NCI-H1105 (cell line): ENCODE measurements at regions not wholly inside any gene's neighbourhood (a gene's known extent, or its start where the extent isn't known, plus 50 kb on each side); places are given as distances from the start of the nearest gene placed in this dataset.

ENCODE experiments used
- DNase-seq: peaks from one replicate; lab custom pipeline; 2025; lab: John Stamatoyannopoulos, UW

DNA sequence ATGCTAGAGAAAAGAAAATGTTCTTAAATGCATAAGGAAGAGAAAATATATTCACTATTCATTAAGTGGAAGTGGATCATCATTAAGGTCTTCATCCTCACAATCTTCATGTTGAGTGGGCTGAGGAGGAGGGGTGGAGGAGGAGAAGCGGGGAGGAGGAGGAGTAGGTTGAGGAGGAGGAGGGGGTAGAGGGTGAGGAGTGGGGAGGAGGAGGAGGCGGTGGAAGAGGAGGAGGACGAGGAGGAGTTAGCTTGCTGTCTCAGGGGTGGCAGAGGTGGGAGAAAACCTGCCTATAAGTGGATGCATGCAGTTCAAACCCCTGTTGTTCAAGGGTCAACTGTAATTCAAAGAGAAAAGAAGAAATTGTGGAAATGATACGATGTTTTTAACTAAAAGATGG lies 71.6 kb downstream of the MYEOV start:
- DNase-seq: no peak

- DNase-seq: no peak
These were observed 72.6 kb downstream of the MYEOV start for GRCh38 chr11:69366591-69366990.

DNA sequence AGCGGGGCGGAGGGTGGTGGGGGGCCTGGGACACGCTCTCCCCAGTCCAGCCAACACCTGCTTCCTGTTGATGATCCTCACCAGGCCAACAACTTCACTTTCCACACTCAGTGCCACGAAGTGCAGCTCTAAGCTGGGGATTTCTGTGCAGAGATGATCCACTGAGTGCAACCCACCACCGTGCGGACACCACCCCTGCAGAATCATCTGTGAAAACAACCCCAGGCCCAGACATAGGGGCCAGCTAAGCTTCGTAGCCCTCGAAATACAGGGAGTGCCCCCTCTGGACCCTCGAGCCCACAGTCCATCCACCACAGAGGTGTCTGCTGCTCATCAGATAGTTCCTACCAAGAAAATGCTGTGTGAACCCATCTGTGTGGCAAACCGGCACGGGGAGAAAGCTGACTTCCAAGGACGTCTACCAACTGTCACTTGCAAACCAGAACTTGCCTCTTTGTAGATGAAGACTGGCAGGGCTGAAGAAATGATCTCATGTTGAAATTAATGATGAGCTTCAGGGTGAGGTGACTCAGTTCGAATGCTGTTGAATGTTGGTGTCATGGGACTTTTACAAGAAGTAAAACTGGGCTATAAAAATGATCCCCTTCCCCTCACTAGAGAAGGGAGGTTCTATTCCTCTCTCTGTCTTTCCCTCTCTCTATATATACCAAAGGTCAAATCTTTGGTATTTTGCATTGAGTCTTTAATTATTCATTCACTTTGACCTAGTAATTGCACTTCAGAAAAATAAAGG lies 73.4 kb downstream of the MYEOV start:
- DNase-seq: no peak

GRCh38 chr11:69368119-69368880 lies 74.3 kb downstream of the MYEOV start:
- no peak for DNase-seq

DNA sequence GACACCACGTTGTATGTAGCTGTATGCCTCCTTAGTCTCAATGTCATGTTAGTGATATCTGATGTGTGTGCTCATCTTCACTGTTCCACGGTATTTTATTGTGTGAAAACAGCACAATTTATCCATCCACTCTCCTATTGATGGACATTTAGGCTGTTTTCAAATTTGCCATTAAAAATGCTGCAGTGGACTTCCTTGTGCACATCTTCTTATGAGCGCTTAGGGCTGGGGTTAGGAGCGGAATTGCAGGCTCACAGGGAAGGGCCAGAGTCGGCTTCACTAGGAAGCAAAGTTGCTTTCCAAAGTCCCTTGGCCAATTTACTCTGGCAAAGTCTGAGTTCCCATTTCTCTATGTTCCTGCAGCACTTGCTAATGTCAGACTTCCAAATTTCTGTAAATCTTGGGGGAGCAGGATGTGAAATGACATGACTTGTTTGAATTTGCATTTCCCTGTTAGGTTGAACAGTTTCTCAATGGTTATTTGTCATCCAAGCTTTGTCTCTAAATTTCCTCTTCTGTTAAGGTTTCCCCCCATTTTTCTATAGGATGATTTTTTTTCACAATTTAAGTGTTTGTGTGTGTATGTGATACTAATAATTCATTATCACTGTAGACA lies 75.4 kb downstream of the MYEOV start:
- no peak for DNase-seq

- no peak for DNase-seq
These were observed 76.0 kb downstream of the MYEOV start for GRCh38 chr11:69369945-69370344.

DNA sequence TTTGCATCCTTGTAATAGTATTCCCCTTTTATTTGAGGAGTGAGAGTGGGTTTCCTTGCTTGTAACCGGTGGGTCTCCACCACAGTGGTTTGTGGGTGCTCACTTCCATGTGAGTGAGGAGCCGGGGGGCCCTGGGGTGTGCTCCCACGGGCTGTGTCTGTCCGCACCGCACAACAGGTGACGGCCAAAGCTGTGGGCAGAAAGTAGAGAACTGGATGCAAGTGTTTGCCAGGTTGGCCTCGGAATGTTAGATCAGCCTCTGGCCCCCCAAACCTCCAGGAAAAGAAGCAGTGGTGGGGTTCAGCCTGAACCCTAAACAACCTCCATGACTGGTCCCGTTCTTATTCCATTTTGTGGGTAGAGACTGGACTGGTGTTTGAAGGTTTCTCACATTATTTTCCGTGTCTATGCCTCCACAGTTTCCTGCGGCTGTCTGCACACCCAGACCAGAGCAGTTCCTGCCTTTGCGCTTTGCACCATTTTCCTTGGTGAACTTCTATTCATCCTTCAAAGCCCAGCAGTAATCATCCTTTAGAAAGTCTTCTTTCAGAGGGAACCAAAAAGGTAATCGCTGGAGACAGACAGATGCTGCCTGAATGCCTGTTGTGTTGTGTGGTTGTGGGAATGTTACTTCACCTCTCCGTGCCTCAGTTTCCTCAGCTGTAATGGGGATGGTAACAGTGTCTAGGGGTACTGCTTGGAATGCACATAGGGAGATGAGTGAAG lies 77.2 kb downstream of the MYEOV start:
- no peak for DNase-seq

GRCh38 chr11:69371731-69372588 lies 78.0 kb downstream of the MYEOV start:
- DNase-seq: no peak

DNA sequence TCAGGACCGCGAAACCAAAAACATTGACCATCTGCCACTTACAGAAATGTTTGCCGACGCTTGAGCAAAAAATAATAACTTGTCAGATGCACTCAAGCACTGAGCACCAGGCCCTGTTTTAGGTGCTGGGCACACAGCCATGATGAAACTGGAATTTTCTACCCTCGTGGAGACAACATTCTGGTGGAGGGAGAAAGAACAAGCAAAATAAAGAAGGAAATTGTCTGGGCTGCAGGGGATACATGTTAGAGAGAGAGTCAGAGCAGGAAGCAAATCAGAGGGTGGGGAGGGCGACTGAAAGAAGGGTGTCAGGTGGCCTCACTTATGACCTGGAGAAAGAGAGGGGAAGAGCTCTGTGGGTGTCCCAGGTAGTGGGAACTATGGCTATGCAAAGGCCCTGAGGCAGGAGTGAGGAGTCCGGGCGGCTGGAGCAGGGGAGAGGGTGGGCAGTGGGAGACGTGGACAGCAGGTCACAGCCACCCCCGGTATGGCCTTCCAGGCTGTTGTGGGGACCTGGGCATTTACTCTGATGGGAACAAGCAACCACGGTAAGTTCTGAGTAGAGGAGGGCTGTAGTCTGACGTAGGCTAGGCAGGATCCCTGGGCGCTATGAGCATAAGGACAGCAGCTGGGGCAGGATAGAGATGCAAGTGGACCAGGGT lies 78.8 kb downstream of the MYEOV start:
- DNase-seq: no peak

- DNase-seq: no peak
These were observed 79.3 kb downstream of the MYEOV start for GRCh38 chr11:69373251-69373635.

- no peak for DNase-seq
These were observed 80.4 kb downstream of the MYEOV start for GRCh38 chr11:69374110-69374945.

DNA sequence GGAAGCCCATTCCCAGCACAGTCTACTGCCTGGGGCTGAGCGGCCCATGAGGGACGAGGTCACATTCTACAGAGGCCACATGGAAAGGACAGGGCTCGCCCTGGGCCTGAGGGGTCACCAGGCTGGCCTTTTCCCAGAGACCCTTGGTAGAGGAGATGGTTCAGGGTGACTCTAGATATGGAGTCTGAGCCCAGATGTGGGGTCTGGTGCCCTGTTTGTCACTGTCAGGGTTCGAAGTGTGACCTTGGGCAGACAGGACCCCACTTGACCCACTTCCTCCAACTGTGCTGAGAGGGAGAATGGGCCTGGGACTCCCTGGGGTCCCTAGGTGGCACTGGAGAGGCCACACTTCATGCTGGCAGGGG lies 81.0 kb downstream of the MYEOV start:
- DNase-seq: no peak

- DNase-seq: no peak
These were observed 81.6 kb downstream of the MYEOV start for GRCh38 chr11:69375316-69376154.

DNA sequence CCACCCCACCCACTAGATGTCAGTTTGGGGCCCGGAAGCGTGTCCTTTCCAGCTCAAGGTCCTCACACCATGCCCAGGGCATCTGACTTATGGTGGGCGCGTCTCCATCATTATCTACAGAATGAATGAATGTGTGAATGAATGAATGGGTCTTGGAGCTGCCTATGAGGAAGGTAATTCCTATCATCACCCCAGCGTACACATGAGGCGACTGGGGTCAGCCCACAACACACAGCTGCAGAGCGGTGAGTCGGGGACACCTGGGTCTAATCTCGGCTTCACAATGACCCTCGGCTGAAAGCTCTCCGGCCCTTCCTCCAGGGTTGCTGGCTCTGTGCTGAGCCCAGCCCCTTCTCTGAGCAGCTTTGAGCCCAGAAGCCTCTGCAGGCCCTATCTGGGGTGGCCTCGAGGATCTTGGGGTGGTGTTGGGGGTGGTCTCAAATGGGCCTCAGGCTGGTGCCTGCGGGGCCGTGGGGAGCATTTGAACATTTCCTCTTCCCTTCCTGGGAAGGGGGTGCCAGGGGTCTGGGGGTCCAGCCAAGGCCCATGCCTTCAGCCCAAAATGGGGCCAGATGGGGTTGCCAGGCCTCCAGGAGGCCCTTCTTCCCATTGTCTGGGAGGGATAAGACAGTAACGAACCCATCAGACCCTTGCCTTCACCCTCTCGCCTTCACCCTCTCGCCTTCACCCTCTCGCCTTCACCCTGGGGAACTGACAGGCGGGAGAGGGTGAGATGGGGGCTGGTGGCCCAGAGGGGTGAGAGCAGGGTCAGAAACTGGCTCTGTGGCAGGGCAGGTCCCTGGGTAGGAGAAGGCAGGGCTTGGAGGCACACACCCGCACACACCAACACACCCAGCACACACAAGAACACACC lies 82.4 kb downstream of the MYEOV start:
- DNase-seq: no peak

- no peak for DNase-seq
These were observed 83.3 kb downstream of the MYEOV start for GRCh38 chr11:69377029-69377952.

GRCh38 chr11:69377953-69378302 lies 84.0 kb downstream of the MYEOV start:
- DNase-seq: no peak
